ENCODE measurements at regions not wholly inside any gene's neighbourhood (a gene's known extent, or its start where the extent isn't known, plus 50 kb on each side); places are given as distances from the start of the nearest gene placed in this dataset.

- Histone ChIP-seq H2BK120ac (ENCODE audit: low read depth, low read length) (no peak overlapping the region), H3K4me3 (ENCODE audit: insufficient read depth, low read depth, low read length) (no peak overlapping the region), H3K56ac (ENCODE audit: extremely low read depth, insufficient read depth, low read length) (no peak overlapping the region), H3K18ac (ENCODE audit: low read depth, low read length) (no peak overlapping the region), H2AK9ac (replicated peaks; ENCODE audit: low read depth, low read length, poor library complexity) (no peak overlapping the region), H3K4me2 (ENCODE audit: low read depth, low read length) (no peak overlapping the region), H2AFZ (replicated peaks; ENCODE audit: low read length, poor library complexity) (no peak overlapping the region), H3K79me1 (ENCODE audit: low read depth in 1 of 2, low read length in 2 of 2) (no peaks in the 10 kb centered on the region), H2BK15ac (ENCODE audit: low read depth, low read length) (no peak overlapping the region), H3K27ac (ENCODE audit: insufficient read depth, low read length) (no peak overlapping the region), H3K4me1 (ENCODE audit: control insufficient read depth, insufficient read depth, low read length) (no peaks in the 10 kb centered on the region), H2BK20ac (ENCODE audit: low read depth, low read length) (no peak overlapping the region), H3K9ac (ENCODE audit: low read depth, low read length) (no peak overlapping the region), H3K27me3 (ENCODE audit: control insufficient read depth, insufficient read depth, low read length) (no peaks in the 10 kb centered on the region), H4K5ac (ENCODE audit: low read depth, low read length) (no peak overlapping the region), H3K23ac (ENCODE audit: low read depth, low read length) (no peak overlapping the region), H4K8ac (ENCODE audit: low read depth in 2 of 2, low read length in 2 of 2) (no peak overlapping the region), H2BK5ac (ENCODE audit: low read depth, low read length, poor library complexity, severe bottlenecking) (no peak overlapping the region), H3K9me3 (ENCODE audit: control insufficient read depth, insufficient read depth, low read length) (peaks cover 42% of the 10 kb centered on the region), H3K14ac (replicated peaks; ENCODE audit: low read depth, low read length) (no peak overlapping the region), H3K4ac (ENCODE audit: low read depth, low read length) (no peak overlapping the region), H4K91ac (ENCODE audit: insufficient read depth, low read depth, low read length) (no peak overlapping the region), H2AK5ac (ENCODE audit: low read depth, low read length) (no peak overlapping the region), H4K20me1 (ENCODE audit: insufficient read depth, low read length) (no peaks in the 10 kb centered on the region), H3K9me1 (ENCODE audit: insufficient read depth, low read length) (no peaks in the 10 kb centered on the region), H3K36me3 (ENCODE audit: control insufficient read depth, insufficient read depth, low read length) (no peaks in the 10 kb centered on the region)
- BruUV-seq (replicated peaks): no TSS peak
- POLR2A ChIA-PET (ENCODE audit: unreplicated experiment): no interaction called here
- no peak for ATAC-seq (ENCODE audit: low read depth)
- intact Hi-C loops (cut with micrococcal nuclease) (no loop called here), in situ Hi-C loops (cut with MboI; ENCODE audit: low sequenced_read_pairs) (no loop called here), dilution Hi-C loops (cut with HindIII; ENCODE audit: low sequenced_read_pairs, unreplicated experiment) (no loop called here)
- CTCF ChIA-PET: no interaction called here
- WGBS, 2 experiments (ENCODE audit: extremely low coverage in 2 of 2, insufficient read length in 1 of 2): 58% methylated on average over 4 of the region's 9 CpGs; no CpG with 5 or more reads in 1 of the 2 experiments
- no peak for TF ChIP-seq RFX5 (IDR thresholded peaks at IDR 0.05; ENCODE audit: low read depth, low read length)
- no peak for TF ChIP-seq CHD1 (IDR thresholded peaks at IDR 0.05; ENCODE audit: low read depth, low read length)
- no peak for TF ChIP-seq MAZ (IDR thresholded peaks at IDR 0.05; ENCODE audit: borderline replicate concordance, low read depth, low read length)
- no peak for TF ChIP-seq RAD21 (IDR thresholded peaks at IDR 0.05; ENCODE audit: low read length)
- DNase-seq: no peak
Measured at GRCh38 chr22:49136816-49137180, 690.9 kb downstream of the BRD1 start.

All from IMR-90 (cell line).